ENCODE measurements at regions not wholly inside any gene's neighbourhood (a gene's known extent, or its start where the extent isn't known, plus 50 kb on each side); places are given as distances from the start of the nearest gene placed in this dataset.

DNA sequence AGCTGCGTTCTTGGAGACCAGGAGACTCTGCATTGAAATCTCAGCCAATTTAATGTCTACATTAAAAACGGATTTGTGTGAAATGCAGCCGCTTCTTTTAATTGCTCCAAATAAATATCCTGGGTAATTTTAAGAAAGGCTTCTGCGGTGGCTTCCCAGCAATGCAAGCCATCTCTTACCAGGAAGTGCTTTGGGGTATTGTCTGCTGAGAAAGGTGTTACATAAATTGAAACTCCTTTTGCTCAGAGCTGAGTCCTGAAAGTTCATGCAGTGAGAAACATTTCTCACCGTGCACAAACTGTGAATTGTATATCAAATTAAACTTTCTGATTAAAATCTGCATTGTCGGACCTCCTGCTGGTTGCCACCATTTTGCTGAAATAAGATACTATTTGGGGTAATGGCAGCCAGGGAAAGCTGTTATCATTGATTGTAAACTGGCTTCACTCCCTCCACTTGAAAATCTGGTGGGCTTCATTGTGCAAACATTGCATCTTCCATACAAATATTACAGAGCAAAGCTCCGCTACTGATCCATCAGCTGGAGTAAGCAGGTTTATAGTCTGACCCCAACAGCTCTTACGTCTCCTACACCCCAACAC, 59.5 kb downstream of the ZIC5 start:
- DNase-seq (ENCODE audit: extremely low spot score, insufficient read length, low read depth) (no peak), FAIRE-seq (no peak)

GRCh38 chr13:99911069-99911964, 60.2 kb downstream of the ZIC5 start:
- no peak for FAIRE-seq

DNA sequence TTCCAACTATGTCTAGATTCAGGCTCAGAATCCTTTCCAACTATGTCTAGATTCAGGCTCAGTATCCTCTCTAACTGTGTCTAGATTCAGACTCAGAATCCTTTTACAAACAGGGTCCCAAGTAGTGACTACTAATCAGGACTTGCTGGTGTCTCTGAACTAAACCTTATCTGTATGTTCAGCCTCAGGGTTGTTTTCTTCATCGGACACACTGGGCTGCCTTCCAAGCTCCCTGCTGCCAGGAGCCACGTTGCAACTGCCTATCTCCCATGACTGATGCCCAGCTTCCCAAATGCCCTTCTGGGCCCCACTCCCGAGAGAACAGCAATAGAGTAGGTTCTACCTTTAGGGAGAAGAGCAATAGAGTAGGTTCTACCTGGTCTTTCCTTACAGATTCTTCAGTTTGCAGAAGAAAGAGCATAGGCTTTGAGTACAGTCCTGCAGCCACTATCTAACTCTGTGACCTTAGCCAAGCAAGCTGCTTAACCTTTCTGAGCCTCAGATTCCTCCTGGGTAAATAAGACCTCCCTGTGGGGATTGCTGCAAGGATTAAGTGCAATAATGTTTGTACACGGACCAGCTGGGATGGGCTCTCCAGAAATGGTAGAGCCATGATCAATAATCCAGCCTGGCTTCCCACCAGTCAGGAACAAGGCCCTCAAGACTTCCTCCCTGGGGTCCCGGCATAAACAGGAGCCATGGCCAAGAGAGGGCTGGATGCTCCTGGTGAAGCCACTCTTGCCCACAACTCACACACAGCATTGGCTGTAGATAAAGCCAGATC, 61.5 kb downstream of the ZIC5 start:
- no peak for DNase-seq (ENCODE audit: extremely low spot score, insufficient read length, low read depth)
- FAIRE-seq, result no peak

More at GRCh38 chr13:99911069-99911964, 60.2 kb downstream of the ZIC5 start:
- DNase-seq (ENCODE audit: extremely low spot score, insufficient read length, low read depth), result no peak

DNA sequence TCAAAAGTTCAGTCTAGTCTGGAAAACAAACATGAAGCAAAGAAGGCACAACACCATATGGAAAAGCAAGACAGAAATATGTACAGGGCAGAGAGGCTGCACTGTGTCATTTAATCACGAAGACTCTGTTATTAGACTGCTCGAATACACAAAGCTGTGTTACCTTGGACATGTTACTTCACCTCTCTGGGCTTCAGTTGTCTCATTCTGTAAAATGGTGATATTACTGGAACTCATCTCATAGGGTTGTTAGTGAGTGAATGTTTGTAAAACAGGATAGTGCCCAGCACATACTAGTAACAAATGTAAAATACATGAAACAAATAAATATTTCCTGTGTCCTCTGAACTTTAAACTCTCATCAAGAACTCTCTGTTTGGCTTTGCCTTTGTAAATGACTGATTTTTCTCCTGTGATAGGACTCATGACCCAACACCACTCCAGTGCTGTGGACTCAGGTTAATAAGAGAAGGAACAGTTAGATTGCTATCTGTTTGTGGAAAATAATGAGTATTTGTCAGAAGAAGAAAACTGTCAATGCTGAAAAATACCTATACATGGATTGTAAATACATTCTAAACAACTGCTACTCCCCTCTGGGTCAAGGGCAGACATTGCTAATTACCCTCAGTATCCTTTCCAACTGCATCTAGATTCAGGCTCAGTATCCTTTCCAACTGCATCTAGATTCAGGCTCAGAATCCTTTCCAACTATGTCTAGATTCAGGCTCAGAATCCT, 62.3 kb downstream of the ZIC5 start:
- DNase-seq (ENCODE audit: extremely low spot score, insufficient read length, low read depth), result no peak
- no peak for FAIRE-seq

DNA sequence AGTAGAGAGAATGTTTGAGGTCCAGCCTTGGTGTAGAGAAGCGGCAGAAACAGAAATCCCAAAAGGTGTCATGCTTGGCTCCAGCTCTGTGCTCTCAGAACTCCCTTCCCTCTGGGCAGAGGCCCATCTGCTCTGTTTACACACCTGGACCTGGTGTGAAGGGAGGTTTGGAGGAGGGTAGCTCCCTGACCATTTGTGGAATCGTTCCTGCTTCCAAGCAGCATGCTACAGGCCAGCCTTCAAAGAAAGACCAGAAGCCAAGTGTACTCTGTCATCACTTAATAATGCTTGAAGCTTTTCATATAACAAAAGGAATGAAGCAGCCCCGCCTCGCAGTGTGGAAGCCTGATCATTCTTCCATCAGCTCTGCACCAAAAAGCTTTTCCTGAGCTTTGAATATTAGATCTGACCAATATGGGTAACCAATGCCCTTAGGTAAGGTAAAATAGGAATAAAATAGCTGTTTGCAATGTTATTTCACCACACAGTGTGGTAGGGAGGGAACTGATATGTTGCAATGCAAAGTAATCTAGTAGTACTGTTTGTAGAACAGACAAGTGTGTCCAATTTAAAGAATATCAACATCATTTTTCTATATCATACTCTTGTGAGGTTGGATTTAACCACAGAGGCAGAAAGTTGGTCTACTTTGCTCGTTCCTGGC, 63.3 kb downstream of the ZIC5 start:
- FAIRE-seq, result no peak
- DNase-seq (ENCODE audit: extremely low spot score, insufficient read length, low read depth), result no peak

- FAIRE-seq, result no peak
Measured at GRCh38 chr13:99907627-99908026, 63.9 kb downstream of the ZIC5 start.

DNA sequence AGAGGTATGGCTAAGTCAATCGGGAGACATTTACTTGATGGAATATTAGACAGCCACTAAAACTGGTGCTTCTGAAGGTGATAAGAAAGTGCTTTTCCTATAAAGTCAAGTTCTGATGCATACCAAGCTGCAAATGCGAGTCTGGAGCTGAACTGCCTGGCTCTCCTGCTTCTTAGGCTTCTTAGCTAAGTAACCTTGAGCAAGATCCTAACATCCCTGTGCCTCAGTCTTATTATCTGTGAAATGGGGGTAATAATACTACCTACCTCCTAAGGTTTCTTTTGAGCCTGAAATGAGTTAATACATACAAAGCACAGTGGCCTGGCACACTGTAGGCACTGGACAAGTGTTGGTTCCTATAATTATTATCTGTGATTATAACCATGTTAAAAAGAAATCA, 64.5 kb downstream of the ZIC5 start:
- no peak for DNase-seq (ENCODE audit: extremely low spot score, insufficient read length, low read depth)
- no peak for FAIRE-seq

More at GRCh38 chr13:99907627-99908026, 63.9 kb downstream of the ZIC5 start:
- DNase-seq (ENCODE audit: extremely low spot score, insufficient read length, low read depth), result no peak

GRCh38 chr13:99905814-99906213, 65.8 kb downstream of the ZIC5 start:
- DNase-seq (ENCODE audit: extremely low spot score, insufficient read length, low read depth) (no peak), FAIRE-seq (no peak)

DNA sequence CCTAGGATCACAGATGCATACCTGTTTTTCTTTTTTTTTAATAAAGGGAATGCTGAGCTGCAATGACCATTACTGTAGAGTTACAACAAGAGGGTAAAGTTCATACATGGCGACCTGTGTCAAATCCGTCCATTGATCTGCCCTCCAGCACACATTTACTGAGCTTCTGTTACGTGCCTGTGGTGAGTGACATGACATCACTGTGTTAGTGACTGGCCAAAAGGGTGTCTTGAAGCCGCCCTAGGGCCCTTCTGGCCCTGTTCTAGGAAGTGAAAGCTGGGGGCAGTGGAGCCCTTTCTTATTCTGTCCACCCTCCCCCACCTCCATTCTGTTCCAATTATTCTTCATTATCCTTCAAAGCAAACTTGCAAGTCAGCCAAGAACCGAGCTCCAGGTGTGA, 66.3 kb downstream of the ZIC5 start:
- DNase-seq (ENCODE audit: extremely low spot score, insufficient read length, low read depth) (no peak), FAIRE-seq (no peak)

GRCh38 chr13:99903140-99903539, 68.4 kb downstream of the ZIC5 start:
- no peak for FAIRE-seq
- DNase-seq (ENCODE audit: extremely low spot score, insufficient read length, low read depth), result no peak

DNA sequence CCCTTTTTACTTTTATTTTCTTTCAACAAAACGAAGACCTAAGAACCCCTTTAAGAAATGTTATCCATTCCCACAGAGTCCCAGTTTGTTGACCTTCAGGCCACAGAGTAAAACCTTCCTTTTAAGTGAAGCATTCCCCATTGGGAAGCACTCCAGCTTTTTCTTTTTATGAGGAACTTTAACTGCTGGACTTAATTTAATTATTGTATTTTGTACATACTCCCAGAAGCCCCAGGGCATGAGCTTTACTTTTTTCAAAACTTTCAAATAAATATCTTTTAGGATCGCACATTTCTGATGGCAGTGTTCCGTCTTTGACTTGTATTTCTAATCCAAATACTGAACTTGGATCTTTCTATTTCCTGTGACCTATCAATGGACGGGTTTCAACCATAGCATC, 68.9 kb downstream of the ZIC5 start:
- DNase-seq (ENCODE audit: extremely low spot score, insufficient read length, low read depth) (no peak), FAIRE-seq (no peak)

DNA sequence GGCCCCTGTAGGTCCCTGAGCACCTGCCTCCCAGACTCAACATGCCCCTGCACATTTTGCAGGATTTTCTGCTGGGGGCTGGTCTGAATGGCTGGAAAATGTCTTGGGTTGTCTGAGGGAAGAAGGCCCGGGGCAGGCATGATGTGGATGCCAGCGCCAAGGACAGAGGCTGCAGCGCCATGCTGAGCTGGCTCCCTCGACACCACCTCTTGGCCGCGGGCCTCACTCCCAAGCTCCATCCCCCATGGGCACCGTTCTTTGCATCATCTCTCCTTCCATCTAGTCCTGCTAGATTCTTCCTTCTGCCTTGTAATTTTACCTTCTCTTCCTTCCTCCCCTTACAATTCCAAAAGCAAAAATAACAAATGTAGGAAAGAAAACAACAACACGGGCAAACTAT, 70.6 kb downstream of the ZIC5 start:
- no peak for FAIRE-seq

GRCh38 chr13:99898421-99898820, 73.1 kb downstream of the ZIC5 start:
- DNase-seq (ENCODE audit: extremely low spot score, insufficient read length, low read depth) (no peak), FAIRE-seq (no peak)

More for the DNA sequence above, 70.6 kb downstream of the ZIC5 start:
- DNase-seq (ENCODE audit: extremely low spot score, insufficient read length, low read depth), result no peak

- no peak for FAIRE-seq
- no peak for DNase-seq (ENCODE audit: extremely low spot score, insufficient read length, low read depth)
Measured at GRCh38 chr13:99897076-99897440, 74.5 kb downstream of the ZIC5 start.

- no peak for FAIRE-seq
- no peak for DNase-seq (ENCODE audit: extremely low spot score, insufficient read length, low read depth)
Measured at GRCh38 chr13:99896369-99897075, 75.0 kb downstream of the ZIC5 start.

DNA sequence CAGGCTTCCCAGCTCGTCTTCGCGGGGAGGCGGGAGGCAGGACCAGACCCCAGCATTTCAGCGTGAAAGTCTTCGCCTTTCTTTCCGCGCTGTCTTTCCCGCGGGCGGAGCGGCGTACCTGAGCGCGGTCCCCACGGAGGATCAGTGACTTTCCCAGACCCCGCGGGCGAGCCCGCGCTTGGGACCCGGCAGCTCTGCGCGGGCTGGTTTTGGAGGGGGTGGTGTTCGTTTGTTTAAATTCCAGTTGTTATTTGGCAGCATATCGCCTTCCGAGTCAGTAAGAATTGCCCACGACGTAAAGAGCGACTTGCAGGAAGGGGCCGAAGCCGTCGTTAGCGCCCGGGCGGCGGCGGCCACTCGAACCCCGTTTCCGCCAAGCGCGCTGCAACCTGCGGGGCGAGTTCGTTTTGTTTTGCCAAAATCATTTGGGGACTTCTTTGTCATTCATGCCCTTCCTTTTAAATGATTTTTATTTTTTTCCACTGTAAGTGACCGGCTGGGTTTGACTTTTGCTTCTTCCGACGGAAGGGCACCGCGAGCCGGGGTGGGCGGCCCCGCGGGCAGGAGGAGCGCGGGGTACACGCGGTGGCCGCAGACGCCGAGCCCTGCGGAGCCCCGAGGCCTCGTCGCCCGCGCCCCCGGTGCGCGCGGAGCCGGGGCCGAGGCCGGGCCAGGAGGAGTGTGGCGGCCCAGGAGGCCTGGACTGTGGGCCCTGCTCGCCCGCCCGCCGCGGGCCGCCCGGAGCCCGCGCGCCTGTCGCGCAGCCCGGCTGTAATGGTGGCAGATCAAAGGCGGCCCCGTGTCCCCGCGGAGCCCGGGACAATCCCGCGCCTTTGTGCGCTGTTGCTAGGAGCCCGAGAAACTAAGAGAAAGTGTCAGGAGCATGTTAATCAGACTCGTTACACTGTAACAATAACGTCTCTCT, 75.9 kb downstream of the ZIC5 start:
- FAIRE-seq (no peak), DNase-seq (ENCODE audit: extremely low spot score, insufficient read length, low read depth) (no peak)

- FAIRE-seq (no peak), DNase-seq (ENCODE audit: extremely low spot score, insufficient read length, low read depth) (no peak)
Measured at GRCh38 chr13:99894840-99895443, 76.6 kb downstream of the ZIC5 start.

Data from GM18507 (cell line).